SK-N-SH (cell line): ENCODE measurements at regions not wholly inside any gene's neighbourhood (a gene's known extent, or its start where the extent isn't known, plus 50 kb on each side); places are given as distances from the start of the nearest gene placed in this dataset.
"Not testable (repeated sequence)": the region's sequence is repeated elsewhere in the genome, so short reads cannot be mapped to it uniquely, and the experiment has no call there.

Experiments used
- CTCF ChIA-PET: fragments of 300-600, 350-600 bp; formaldehyde crosslinking; extraction: SDS; loops from one replicate; lab custom pipeline; 2021; lab: Yijun Ruan, JAX
- POLR2A ChIA-PET: fragments of 350-600 bp; sonication (Branson Sonifier 250); formaldehyde crosslinking; extraction: SDS; loops from one replicate; lab custom pipeline; 2020; ENCODE audit warnings: antibody characterized with exemption, inconsistent platforms; lab: Yijun Ruan, JAX
- DNase-seq: peaks from one replicate; pipeline ENCODE4 v3.0.0; 2012
- H2AFZ ChIP-seq: fragments of 200-600 bp; sonication (generic); 2 replicates; pipeline ENCODE4 v1.8.1; 2016; ENCODE audit warnings: antibody characterized with exemption, mild to moderate bottlenecking, low read depth
- H3F3A ChIP-seq: fragments of 200-600 bp; sonication (generic); replicated peaks from 2 replicates; pipeline ENCODE3; 2016; ENCODE audit warnings: antibody characterized with exemption, mild to moderate bottlenecking; ENCODE audit not compliant: insufficient read depth
- H3K27ac ChIP-seq, 2 experiments: fragments of 200-500 bp in 1 of 2; fragments of 200-600 bp in 1 of 2; sonication (Bioruptor generic) in 1 of 2; sonication (generic), shearing (Covaris generic) in 1 of 2; 2 replicates each; pipeline versions ENCODE4 v1.5.1 to v1.6.1; 2014 to 2016; ENCODE audit warnings: low read depth in 2 of 2, inconsistent platforms in 1 of 2, low read length in 1 of 2, mild to moderate bottlenecking in 1 of 2, mixed read lengths in 1 of 2
- H3K27me3 ChIP-seq: fragments of 200-600 bp; sonication (generic), shearing (Covaris generic); 2 replicates; pipeline ENCODE4 v1.6.1; 2016; ENCODE audit warnings: mixed run types; ENCODE audit not compliant: insufficient read depth
- H3K36me3 ChIP-seq, 2 experiments: fragments of 200-500 bp in 1 of 2; fragments of 200-600 bp in 1 of 2; sonication (Bioruptor generic) in 1 of 2; sonication (generic) in 1 of 2; replicated peaks in 1 of 2; 2 replicates each; pipeline versions ENCODE3 to v1.5.1; 2014 to 2016; ENCODE audit warnings: low read length in 1 of 2, mild to moderate bottlenecking in 1 of 2; ENCODE audit not compliant: insufficient read depth in 2 of 2, control insufficient read depth in 1 of 2
- H3K4me1 ChIP-seq, 2 experiments: fragments of 200-500 bp in 1 of 2; fragments of 200-600 bp in 1 of 2; sonication (Bioruptor generic) in 1 of 2; sonication (generic), shearing (Covaris generic) in 1 of 2; 2 replicates each; pipeline versions ENCODE4 v1.5.1 to v1.6.1; 2014 to 2016; ENCODE audit warnings: low read depth in 1 of 2, low read length in 1 of 2, mixed run types in 1 of 2; ENCODE audit not compliant: insufficient read depth in 2 of 2, control insufficient read depth in 1 of 2
- H3K4me2 ChIP-seq: fragments of 200-600 bp; sonication (generic), shearing (Covaris generic); 2 replicates; pipeline ENCODE4 v1.6.1; 2017; ENCODE audit warnings: mixed run types
- H3K4me3 ChIP-seq, 2 experiments: fragments of 200-500 bp in 1 of 2; fragments of 200-600 bp in 1 of 2; sonication (Bioruptor generic) in 1 of 2; sonication (generic), shearing (Covaris generic) in 1 of 2; 2 replicates each; pipeline versions ENCODE4 v1.5.1 to v1.8.1; 2014 to 2016; ENCODE audit warnings: low read depth in 2 of 2, inconsistent platforms in 1 of 2, low read length in 1 of 2, mild to moderate bottlenecking in 1 of 2, mixed read lengths in 1 of 2, moderate library complexity in 1 of 2
- H3K79me2 ChIP-seq: fragments of 200-600 bp; sonication (generic); 2 replicates; pipeline ENCODE4 v1.8.1; 2017; ENCODE audit warnings: mild to moderate bottlenecking; ENCODE audit not compliant: insufficient read depth
- H3K9ac ChIP-seq: fragments of 200-600 bp; sonication (generic); 2 replicates; pipeline ENCODE4 v1.6.1; 2017; ENCODE audit warnings: mixed run types
- H3K9me2 ChIP-seq: fragments of 200-600 bp; sonication (generic); 2 replicates; pipeline ENCODE4 v1.6.1; 2017; ENCODE audit warnings: mixed run types
- H3K9me3 ChIP-seq: fragments of 200-600 bp; sonication (generic); 2 replicates; pipeline ENCODE4 v1.6.1; 2017; ENCODE audit warnings: mixed run types, mild to moderate bottlenecking, moderate library complexity
- H4K20me1 ChIP-seq: fragments of 200-600 bp; sonication (generic); 2 replicates; pipeline ENCODE4 v1.6.1; 2017; ENCODE audit warnings: mild to moderate bottlenecking, mixed run types; ENCODE audit not compliant: insufficient read depth
- CTCF ChIP-seq: fragments of 200-600 bp; sonication (generic); IDR thresholded peaks from 2 replicates; pipeline ENCODE4 v1.6.1; 2017; ENCODE audit warnings: antibody characterized with exemption, mild to moderate bottlenecking, moderate library complexity
- ELF1 ChIP-seq: IDR thresholded peaks from 2 replicates; pipeline ENCODE4 v1.4.0; 2012
- FOSL2 ChIP-seq: IDR thresholded peaks from 2 replicates; pipeline ENCODE4 v1.4.0; 2012; ENCODE audit warnings: low read depth, mild to moderate bottlenecking, moderate library complexity, borderline replicate concordance
- FOXJ3 ChIP-seq: sonication (generic); formaldehyde crosslinking; IDR thresholded peaks from 2 replicates; pipeline ENCODE4 v1.5.1; 2020; ENCODE audit warnings: mild to moderate bottlenecking, missing genetic modification reagents
- FOXM1 ChIP-seq: IDR thresholded peaks from 2 replicates; pipeline ENCODE4 v1.4.0; 2012; ENCODE audit warnings: low read depth, mild to moderate bottlenecking
- GABPA ChIP-seq: IDR thresholded peaks from 2 replicates; pipeline ENCODE4 v1.4.0; 2012; ENCODE audit warnings: low read depth, mild to moderate bottlenecking
- JUND ChIP-seq: IDR thresholded peaks from 2 replicates; pipeline ENCODE4 v1.4.0; 2012
- MEF2A ChIP-seq: IDR thresholded peaks from 2 replicates; pipeline ENCODE4 v1.4.0; 2012; ENCODE audit warnings: low read depth, borderline replicate concordance
- MXI1 ChIP-seq: IDR thresholded peaks from 2 replicates; pipeline ENCODE4 v1.6.1; 2012; ENCODE audit warnings: mild to moderate bottlenecking, low read depth, low read length, improper control_type of control experiment
- NRF1 ChIP-seq: IDR thresholded peaks from 2 replicates; pipeline ENCODE4 v1.6.1; 2012; ENCODE audit warnings: low read depth, mild to moderate bottlenecking, low read length
- POLR2AphosphoS5 ChIP-seq: IDR thresholded peaks from 2 replicates; pipeline ENCODE4 v1.6.1; 2012; ENCODE audit warnings: low read depth, low read length
- RAD21 ChIP-seq: IDR thresholded peaks from 2 replicates; pipeline ENCODE4 v1.6.1; 2012; ENCODE audit warnings: mild to moderate bottlenecking, low read length
- RCOR1 ChIP-seq: fragments of 150-350 bp; IDR thresholded peaks from 2 replicates; pipeline ENCODE4 v1.6.1; 2017; ENCODE audit warnings: antibody characterized with exemption, low read length
- RXRA ChIP-seq: IDR thresholded peaks from 2 replicates; pipeline ENCODE4 v1.4.0; 2012; ENCODE audit warnings: low read depth, mild to moderate bottlenecking, borderline replicate concordance
- SMC3 ChIP-seq: IDR thresholded peaks from 2 replicates; pipeline ENCODE4 v1.6.1; 2012; ENCODE audit warnings: low read depth, low read length, improper control_type of control experiment
- TAF1 ChIP-seq: IDR thresholded peaks from 2 replicates; pipeline ENCODE4 v1.6.1; 2012; ENCODE audit warnings: low read depth, mild to moderate bottlenecking, low read length, moderate library complexity, borderline replicate concordance
- WGBS: methylation state at CpG from one replicate; pipeline ENCODE4 v1.1.6; 2017; ENCODE audit warnings: low lambda C conversion rate; 5-methylcytosine and 5-hydroxymethylcytosine counted together
- TF ChIP-seq, protein P1 (sequence below): IDR thresholded peaks from 2 replicates; pipeline ENCODE4 v1.4.0; 2012; ENCODE audit warnings: low read depth, borderline replicate concordance
- TF ChIP-seq, protein P2 (sequence below): IDR thresholded peaks from 2 replicates; pipeline ENCODE4; 2012
- TF ChIP-seq, protein P3 (sequence below): fragments of 150-350 bp; IDR thresholded peaks from 2 replicates; pipeline ENCODE4 v1.6.1; 2017; ENCODE audit warnings: antibody characterized with exemption, low read length, low read depth, borderline replicate concordance

DNA sequence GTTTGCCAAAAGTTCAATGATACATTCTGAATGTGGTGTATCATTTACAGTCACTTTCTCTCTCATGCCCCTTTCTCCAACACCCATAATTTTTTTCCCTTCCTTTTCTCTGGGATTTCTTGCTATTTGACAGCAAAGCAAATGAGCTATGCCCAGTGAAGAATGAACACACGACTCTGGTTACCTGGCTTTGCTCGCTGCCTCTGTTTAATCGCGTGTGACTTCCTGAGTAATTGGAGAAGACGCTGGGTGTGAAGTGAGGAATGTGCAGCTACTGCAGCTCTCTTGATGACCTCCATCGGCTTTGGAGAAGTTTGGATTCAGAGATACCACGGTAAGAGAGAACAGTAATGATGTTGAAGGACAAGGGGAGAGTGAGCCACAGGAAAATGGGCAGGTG lies 651.8 kb downstream of the KIF4B start (continued):
- TF ChIP-seq RCOR1 = no peak

GRCh38 chr5:155672001-155672400 lies 655.0 kb upstream of the SGCD start:
- H3K9ac ChIP-seq, H3K4me1 ChIP-seq, H3K36me3 ChIP-seq, H3K9me2 ChIP-seq, POLR2A ChIA-PET, H4K20me1 ChIP-seq, H3K9me3 ChIP-seq, H3K4me2 ChIP-seq, H3K4me3 ChIP-seq, H3F3A ChIP-seq, H3K27me3 ChIP-seq, H2AFZ ChIP-seq, H3K79me2 ChIP-seq, DNase-seq, H3K27ac ChIP-seq: not testable (repeated sequence)
- CTCF ChIA-PET = interaction anchor here (1.6 kb wide), 1 partner anchor 9 kb away, joined by 4 read pairs; no protein-coding TSS in a partner anchor
- 16% methylated on average over 7 of the region's 7 CpGs for WGBS

GRCh38 chr5:155676967-155677366 lies 650.0 kb upstream of the SGCD start:
- POLR2A ChIA-PET = no interaction called here
- Histone ChIP-seq H4K20me1 (no peaks in the 10 kb centered on the region), H3K9ac (no peak overlapping the region), H3K4me1 (no peaks in the 10 kb centered on the region), H3K4me2 (no peak overlapping the region), H3K9me3 (no peaks in the 10 kb centered on the region; the same call in 1 of the 2 replicates), H2AFZ (no peak overlapping the region), H3K9me2 (no peaks in the 10 kb centered on the region), H3K27me3 (no peaks in the 10 kb centered on the region), H3K79me2 (no peaks in the 10 kb centered on the region), H3K4me3 (no peak overlapping the region), H3K27ac (no peak overlapping the region), H3K36me3 (no peaks in the 10 kb centered on the region), H3F3A (no peaks in the 10 kb centered on the region)
- no peak for DNase-seq
- CTCF ChIA-PET = no interaction called here
- TF ChIP-seq CTCF (no peak), RAD21 (no peak), NRF1 (no peak), POLR2AphosphoS5 (no peak), SMC3 (no peak), MXI1 (no peak)

- ChIA-PET POLR2A (no interaction called here), CTCF (no interaction called here)
- H3K9me2 ChIP-seq = no peaks in the 10 kb centered on the region
- DNase-seq = no peak
- 16% methylated on average over 2 of the region's 2 CpGs for WGBS
- H3K27ac ChIP-seq = no peak overlapping the region
- H3K9ac ChIP-seq = no peak overlapping the region
- H2AFZ ChIP-seq = no peak overlapping the region
- H3K36me3 ChIP-seq = no peaks in the 10 kb centered on the region
- no peaks in the 10 kb centered on the region; the same call in 1 of the 2 replicates for H3K9me3 ChIP-seq
- no peaks in the 10 kb centered on the region for H4K20me1 ChIP-seq
- no peaks in the 10 kb centered on the region for H3K4me1 ChIP-seq
- no peak overlapping the region for H3K4me3 ChIP-seq
- no peaks in the 10 kb centered on the region for H3K27me3 ChIP-seq
- H3K79me2 ChIP-seq = no peaks in the 10 kb centered on the region
- no peak overlapping the region for H3K4me2 ChIP-seq
- H3F3A ChIP-seq = no peaks in the 10 kb centered on the region
- no peak for TF ChIP-seq RXRA
- TF ChIP-seq POLR2AphosphoS5 = no peak
- no peak for TF ChIP-seq TAF1
- no peak for TF ChIP-seq JUND
- no peak for TF ChIP-seq ELF1
- no peak for TF ChIP-seq GABPA
- no peak for TF ChIP-seq FOXJ3 (CRISPR knock-in tag)
- no peak for TF ChIP-seq FOSL2
- no peak for TF ChIP-seq SMC3
- no peak for TF ChIP-seq MEF2A
- no peak for TF ChIP-seq RCOR1
- TF ChIP-seq FOXM1 = no peak
- TF ChIP-seq, protein P1, sequence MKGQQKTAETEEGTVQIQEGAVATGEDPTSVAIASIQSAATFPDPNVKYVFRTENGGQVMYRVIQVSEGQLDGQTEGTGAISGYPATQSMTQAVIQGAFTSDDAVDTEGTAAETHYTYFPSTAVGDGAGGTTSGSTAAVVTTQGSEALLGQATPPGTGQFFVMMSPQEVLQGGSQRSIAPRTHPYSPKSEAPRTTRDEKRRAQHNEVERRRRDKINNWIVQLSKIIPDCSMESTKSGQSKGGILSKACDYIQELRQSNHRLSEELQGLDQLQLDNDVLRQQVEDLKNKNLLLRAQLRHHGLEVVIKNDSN = no peak
- TF ChIP-seq, protein P2, sequence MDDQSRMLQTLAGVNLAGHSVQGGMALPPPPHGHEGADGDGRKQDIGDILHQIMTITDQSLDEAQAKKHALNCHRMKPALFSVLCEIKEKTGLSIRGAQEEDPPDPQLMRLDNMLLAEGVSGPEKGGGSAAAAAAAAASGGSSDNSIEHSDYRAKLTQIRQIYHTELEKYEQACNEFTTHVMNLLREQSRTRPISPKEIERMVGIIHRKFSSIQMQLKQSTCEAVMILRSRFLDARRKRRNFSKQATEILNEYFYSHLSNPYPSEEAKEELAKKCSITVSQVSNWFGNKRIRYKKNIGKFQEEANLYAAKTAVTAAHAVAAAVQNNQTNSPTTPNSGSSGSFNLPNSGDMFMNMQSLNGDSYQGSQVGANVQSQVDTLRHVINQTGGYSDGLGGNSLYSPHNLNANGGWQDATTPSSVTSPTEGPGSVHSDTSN = no peak
- TF ChIP-seq, protein P3, sequence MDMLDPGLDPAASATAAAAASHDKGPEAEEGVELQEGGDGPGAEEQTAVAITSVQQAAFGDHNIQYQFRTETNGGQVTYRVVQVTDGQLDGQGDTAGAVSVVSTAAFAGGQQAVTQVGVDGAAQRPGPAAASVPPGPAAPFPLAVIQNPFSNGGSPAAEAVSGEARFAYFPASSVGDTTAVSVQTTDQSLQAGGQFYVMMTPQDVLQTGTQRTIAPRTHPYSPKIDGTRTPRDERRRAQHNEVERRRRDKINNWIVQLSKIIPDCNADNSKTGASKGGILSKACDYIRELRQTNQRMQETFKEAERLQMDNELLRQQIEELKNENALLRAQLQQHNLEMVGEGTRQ = no peak
Measured at GRCh38 chr5:155678371-155678770, 648.6 kb upstream of the SGCD start.
